Psoas muscle (tissue), 7 donors: ENCODE measurements at regions not wholly inside any gene's neighbourhood (a gene's known extent, or its start where the extent isn't known, plus 50 kb on each side); places are given as distances from the start of the nearest gene placed in this dataset.

Source experiments
- ATAC-seq, 4 donors: fragments of 200-7000 bp; cut with Tn5 transposase; one replicate each; pipeline ENCODE4 v1.9.1; 2020; ENCODE audit warnings: moderate library complexity in 3 of 4, mild to moderate bottlenecking in 2 of 4
- DNase-seq, 2 donors: peaks; one replicate each; pipeline ENCODE4 v3.0.0-alpha.2; 2020
- H3K27ac ChIP-seq: fragments of 200-600 bp; one replicate; pipeline ENCODE4 v1.8.0; 2022
- H3K27me3 ChIP-seq, 3 donors: fragments of 200-600 bp in 1 of 3; one replicate each; pipeline versions ENCODE4 v1.6.1 to v1.8.0; 2013 to 2022; ENCODE audit warnings: low read length in 2 of 3, mild to moderate bottlenecking in 2 of 3, moderate library complexity in 1 of 3; ENCODE audit not compliant: insufficient read depth in 3 of 3
- H3K36me3 ChIP-seq, 2 donors: fragments of 200-600 bp in 1 of 2; one replicate each; pipeline versions ENCODE4 v1.6.1 to v1.8.0; 2013 to 2022; ENCODE audit warnings: low read depth in 1 of 2, mild to moderate bottlenecking in 1 of 2, moderate library complexity in 1 of 2; ENCODE audit not compliant: insufficient read depth in 1 of 2
- H3K4me1 ChIP-seq: fragments of 200-600 bp; one replicate; pipeline ENCODE4 v1.8.0; 2022
- H3K4me3 ChIP-seq: fragments of 200-600 bp; one replicate; pipeline ENCODE4 v1.8.0; 2022; ENCODE audit warnings: mild to moderate bottlenecking
- H3K9me3 ChIP-seq: fragments of 200-600 bp; one replicate; pipeline ENCODE4 v1.8.0; 2022
- WGBS, 3 donors: extraction: QIAGEN DNeasy Blood & Tissue Kit; methylation state at CpG; one replicate each; pipeline versions ENCODE4 v1.1.6 to v1.1.7; 2013; 5-methylcytosine and 5-hydroxymethylcytosine counted together
- intact Hi-C, 2 donors: fragments of 100-400 bp; cut with DNase I; formaldehyde crosslinking; loops; one replicate each; pipeline versions ENCODE4 v1.11.0 to v1.14.2; 2022
- TF ChIP-seq, protein P1 (sequence below): fragments of 200-600 bp; IDR thresholded peaks from one replicate; pipeline ENCODE4 v1.8.0; 2022; ENCODE audit warnings: antibody characterized with exemption
- donor health status: healthy with polysubstance abuse.
- donor health status: DM: no; HTN: no; CAD: no; lungs with moderate emphysema.
- donor health status: Bipolar disorder and iron deficiency.
- donor health status: healthy.
- donor health status: DM: yes; HTN: yes; CAD: no.
- donor health status: DM: no; HTN: no; CAD: no.
- donor health status: DM: yes; HTN: yes; CAD: no.

DNA sequence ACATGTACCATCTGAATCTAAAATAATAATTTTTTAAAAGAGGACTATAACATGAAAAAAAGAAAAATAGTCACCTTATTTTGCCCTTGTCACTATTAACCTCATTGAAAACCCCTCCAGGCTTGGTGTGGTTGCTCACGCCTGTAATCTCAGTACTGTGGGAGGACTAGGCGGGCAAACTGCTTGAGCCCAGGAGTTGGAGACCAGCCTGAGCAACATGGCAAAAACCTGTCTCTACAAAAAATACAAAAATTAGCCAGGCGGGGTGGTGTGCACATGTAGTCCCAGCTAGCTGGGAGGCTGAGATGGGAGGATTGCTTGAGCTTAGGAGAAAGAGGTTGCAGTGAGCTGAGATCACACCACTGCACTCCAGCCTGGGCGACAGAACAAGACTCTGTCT is 126.3 kb upstream of the KRAS start:
- DNase-seq: no peak
- Histone ChIP-seq H3K4me3 (no peak overlapping the region), H3K27me3 (no peaks in the 10 kb centered on the region), H3K27ac (no peak overlapping the region), H3K36me3 (no peaks in the 10 kb centered on the region), H3K9me3 (no peaks in the 10 kb centered on the region), H3K4me1 (no peaks in the 10 kb centered on the region)
- WGBS, 3 donors: 91 to 97% (median 94%) methylated on average over 4 of the region's 4 CpGs
- intact Hi-C loops: no loop called here
- TF ChIP-seq, protein P1, sequence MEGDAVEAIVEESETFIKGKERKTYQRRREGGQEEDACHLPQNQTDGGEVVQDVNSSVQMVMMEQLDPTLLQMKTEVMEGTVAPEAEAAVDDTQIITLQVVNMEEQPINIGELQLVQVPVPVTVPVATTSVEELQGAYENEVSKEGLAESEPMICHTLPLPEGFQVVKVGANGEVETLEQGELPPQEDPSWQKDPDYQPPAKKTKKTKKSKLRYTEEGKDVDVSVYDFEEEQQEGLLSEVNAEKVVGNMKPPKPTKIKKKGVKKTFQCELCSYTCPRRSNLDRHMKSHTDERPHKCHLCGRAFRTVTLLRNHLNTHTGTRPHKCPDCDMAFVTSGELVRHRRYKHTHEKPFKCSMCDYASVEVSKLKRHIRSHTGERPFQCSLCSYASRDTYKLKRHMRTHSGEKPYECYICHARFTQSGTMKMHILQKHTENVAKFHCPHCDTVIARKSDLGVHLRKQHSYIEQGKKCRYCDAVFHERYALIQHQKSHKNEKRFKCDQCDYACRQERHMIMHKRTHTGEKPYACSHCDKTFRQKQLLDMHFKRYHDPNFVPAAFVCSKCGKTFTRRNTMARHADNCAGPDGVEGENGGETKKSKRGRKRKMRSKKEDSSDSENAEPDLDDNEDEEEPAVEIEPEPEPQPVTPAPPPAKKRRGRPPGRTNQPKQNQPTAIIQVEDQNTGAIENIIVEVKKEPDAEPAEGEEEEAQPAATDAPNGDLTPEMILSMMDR: no peak
- ATAC-seq: no peak

DNA sequence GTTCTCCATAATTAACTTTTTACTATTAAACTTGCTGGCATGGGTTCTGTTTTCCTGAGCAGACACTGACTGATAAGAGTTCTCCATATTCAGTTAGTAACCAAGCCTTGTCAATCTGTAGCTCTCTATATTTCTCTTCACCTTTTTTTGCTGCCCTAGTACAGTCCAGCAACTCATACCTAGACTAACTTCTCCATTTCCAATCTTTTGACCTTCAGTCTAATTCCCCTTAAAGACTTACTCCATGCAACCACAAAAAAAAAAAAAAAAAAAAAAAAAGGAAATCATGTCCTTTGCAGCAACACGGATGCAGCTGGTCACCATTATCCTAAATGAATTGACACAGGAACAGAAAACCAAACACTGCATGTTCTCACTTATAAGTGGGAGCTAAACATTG is 125.7 kb upstream of the KRAS start:
- Histone ChIP-seq H3K27me3 (no peaks in the 10 kb centered on the region), H3K36me3 (no peaks in the 10 kb centered on the region), H3K4me1 (peaks cover 4% of the 10 kb centered on the region), H3K4me3 (no peak overlapping the region), H3K27ac (no peak overlapping the region), H3K9me3 (no peaks in the 10 kb centered on the region)
- 0 to 59% (median 33%) methylated on average over 1 of the region's 1 CpG for WGBS, 3 donors
- DNase-seq (no peak), ATAC-seq (no peak)
- TF ChIP-seq, protein P1: no peak
- intact Hi-C loops: no loop called here

DNA sequence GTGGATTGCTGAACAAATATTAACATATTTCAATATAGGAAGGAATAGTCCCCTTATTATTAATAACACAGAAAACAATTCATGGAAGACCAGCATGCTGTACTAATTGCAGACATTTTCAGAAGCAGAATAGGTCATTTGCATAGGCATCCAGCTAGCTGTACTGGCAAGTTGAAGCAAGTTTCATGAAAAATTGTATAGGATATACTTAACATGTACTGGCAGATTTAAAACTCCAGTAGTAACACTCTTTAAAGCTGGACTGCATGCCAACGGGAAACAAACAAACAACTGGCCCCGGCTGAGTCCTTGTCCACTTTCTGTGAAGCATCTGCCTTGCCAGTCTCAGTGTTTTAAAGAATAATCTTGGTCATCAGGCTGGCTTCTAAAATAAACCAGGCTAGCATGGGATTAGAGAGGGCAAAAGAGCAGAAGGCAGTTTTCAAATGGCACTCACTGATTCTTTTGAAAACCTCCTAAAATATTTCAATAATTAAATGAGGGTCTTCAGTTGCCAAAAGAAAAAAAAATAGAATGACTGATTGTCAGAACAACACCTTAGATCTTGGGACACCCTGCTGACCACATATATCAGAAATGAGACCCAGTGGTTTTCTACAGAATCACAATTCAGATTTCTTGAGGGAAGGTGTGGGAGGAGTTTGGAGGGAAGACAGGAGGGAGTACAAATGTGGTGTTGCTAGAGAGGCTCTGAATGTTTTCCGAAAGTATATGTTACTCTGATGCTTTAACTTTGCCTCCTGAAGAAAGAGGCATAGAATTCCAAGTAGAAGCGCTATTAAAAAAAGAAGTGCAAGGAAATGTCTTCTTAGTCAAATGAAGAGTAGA is 122.5 kb upstream of the KRAS start:
- WGBS, 3 donors: 64 to 67% (median 66%) methylated on average over 4 of the region's 4 CpGs
- no peak overlapping the region for H3K27ac ChIP-seq
- TF ChIP-seq, protein P1: no peak
- ATAC-seq (no peak), DNase-seq (no peak)
- H3K9me3 ChIP-seq: no peaks in the 10 kb centered on the region
- no peaks in the 10 kb centered on the region for H3K36me3 ChIP-seq
- no peak overlapping the region for H3K4me3 ChIP-seq
- intact Hi-C loops: no loop called here
- peaks cover 4% of the 10 kb centered on the region for H3K4me1 ChIP-seq
- no peaks in the 10 kb centered on the region for H3K27me3 ChIP-seq

DNA sequence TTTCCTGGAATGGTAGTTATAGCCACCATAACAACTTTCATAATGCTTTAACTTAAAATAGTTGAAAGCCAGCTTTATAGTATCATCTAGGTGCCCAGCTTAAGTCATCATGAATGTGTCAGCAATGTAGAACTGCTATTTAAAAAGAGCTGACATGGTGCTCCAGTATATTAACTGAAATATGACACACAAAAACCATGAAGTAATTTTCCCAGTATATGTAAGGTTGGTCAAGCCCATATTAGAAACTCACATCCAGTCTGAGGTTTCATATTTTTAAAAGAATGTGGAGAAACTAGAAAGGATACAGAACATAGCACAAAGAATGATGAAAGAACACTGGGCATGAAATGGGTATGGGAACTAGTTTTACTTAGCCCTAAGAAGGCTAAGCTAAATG is 121.3 kb upstream of the KRAS start:
- no peaks in the 10 kb centered on the region for H3K27me3 ChIP-seq
- no peak overlapping the region for H3K4me3 ChIP-seq
- H3K27ac ChIP-seq: peak overlapping the region; percentile 54
- peak in 3 of 4 donors; percentile 69 to 89 (median 70) for ATAC-seq
- TF ChIP-seq, protein P1: no peak
- intact Hi-C loops: no loop called here
- peaks cover 4% of the 10 kb centered on the region for H3K4me1 ChIP-seq
- DNase-seq: no peak
- H3K36me3 ChIP-seq: no peaks in the 10 kb centered on the region
- no peaks in the 10 kb centered on the region for H3K9me3 ChIP-seq

DNA sequence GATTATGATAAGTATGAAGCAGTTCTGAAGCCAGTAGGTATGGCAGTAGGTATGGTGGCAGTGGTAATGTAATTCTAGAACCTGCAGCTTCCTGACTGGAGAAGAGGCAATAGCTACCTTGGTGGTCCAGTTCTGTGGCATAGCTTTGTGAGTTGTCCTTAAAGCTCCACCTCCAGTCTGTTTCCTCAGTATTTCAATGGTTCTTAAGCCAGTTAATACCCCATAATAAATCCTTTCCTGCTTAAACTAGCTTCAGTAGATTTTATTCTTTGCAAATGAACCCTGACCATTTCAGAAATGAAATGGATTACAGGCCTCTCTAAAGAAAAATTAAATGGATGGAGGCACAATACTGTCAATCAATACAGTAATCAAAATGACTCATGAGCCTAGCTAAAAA is 117.8 kb upstream of the KRAS start:
- DNase-seq (no peak), ATAC-seq (no peak)
- Histone ChIP-seq H3K4me3 (no peak overlapping the region), H3K27me3 (no peaks in the 10 kb centered on the region), H3K4me1 (peaks cover 4% of the 10 kb centered on the region), H3K9me3 (no peaks in the 10 kb centered on the region), H3K36me3 (no peaks in the 10 kb centered on the region), H3K27ac (no peak overlapping the region)
- intact Hi-C loops: no loop called here
- TF ChIP-seq, protein P1: no peak
